DND-41 (cell line): ENCODE measurements at regions not wholly inside any gene's neighbourhood (a gene's known extent, or its start where the extent isn't known, plus 50 kb on each side); places are given as distances from the start of the nearest gene placed in this dataset.

Source experiments
- ATAC-seq: fragments of 200-7000 bp; cut with Tn5 transposase; 3 replicates; pipeline ENCODE4 v1.9.1; 2021; ENCODE audit warnings: low read depth; ENCODE audit not compliant: insufficient read depth
- DNase-seq: peaks from one replicate; pipeline ENCODE4 v3.0.0-alpha.2; 2020
- H2AFZ ChIP-seq: 2 replicates; pipeline ENCODE4 v1.6.0; 2012; ENCODE audit warnings: low read depth, low read length
- H3K27ac ChIP-seq: 2 replicates; pipeline ENCODE4 v1.5.1; 2012; ENCODE audit warnings: low read length, inconsistent platforms
- H3K27me3 ChIP-seq: fragments of 200-600 bp; sonication (generic); 2 replicates; pipeline ENCODE4 v1.6.0; 2012; ENCODE audit warnings: low read length, mild to moderate bottlenecking, inconsistent platforms; ENCODE audit not compliant: insufficient read depth, poor library complexity
- H3K36me3 ChIP-seq: 2 replicates; pipeline ENCODE4 v1.5.1; 2012; ENCODE audit warnings: low read length, inconsistent platforms; ENCODE audit not compliant: insufficient read depth
- H3K4me1 ChIP-seq: 2 replicates; pipeline ENCODE4 v1.5.1; 2012; ENCODE audit warnings: mild to moderate bottlenecking, low read length; ENCODE audit not compliant: insufficient read depth
- H3K4me2 ChIP-seq: 2 replicates; pipeline ENCODE4 v1.6.0; 2012; ENCODE audit warnings: mild to moderate bottlenecking, moderate library complexity, low read length, inconsistent platforms; ENCODE audit not compliant: insufficient read depth
- H3K4me3 ChIP-seq, 2 experiments: fragments of 200-600 bp in 1 of 2; shearing (Covaris generic) in 1 of 2; 2 replicates each; pipeline ENCODE4 v1.5.1; 2012 to 2016; ENCODE audit warnings: inconsistent platforms in 2 of 2, low read length in 2 of 2, mild to moderate bottlenecking in 2 of 2, low read depth in 1 of 2, moderate library complexity in 1 of 2
- H3K79me2 ChIP-seq: 2 replicates; pipeline ENCODE4 v1.6.0; 2012; ENCODE audit warnings: low read length, inconsistent platforms; ENCODE audit not compliant: insufficient read depth
- H3K9ac ChIP-seq: 2 replicates; pipeline ENCODE4 v1.6.0; 2012; ENCODE audit warnings: low read depth, mild to moderate bottlenecking, inconsistent platforms, low read length, moderate library complexity
- H3K9me3 ChIP-seq: 2 replicates; pipeline ENCODE4 v1.5.1; 2012; ENCODE audit warnings: low read length, moderate library complexity, mild to moderate bottlenecking, inconsistent platforms; ENCODE audit not compliant: insufficient read depth, severe bottlenecking
- H4K20me1 ChIP-seq: 2 replicates; pipeline ENCODE4 v1.6.0; 2012; ENCODE audit warnings: low read length; ENCODE audit not compliant: insufficient read depth
- CTCF ChIP-seq: IDR thresholded peaks from 2 replicates; pipeline ENCODE4 v1.5.1; 2012; ENCODE audit warnings: borderline replicate concordance, low read length, moderate library complexity, mild to moderate bottlenecking; ENCODE audit not compliant: poor library complexity, severe bottlenecking; ENCODE audit errors: extremely low read depth
- EZH2 ChIP-seq: IDR thresholded peaks from 3 replicates; pipeline ENCODE4 v1.6.1; 2012; ENCODE audit warnings: borderline replicate concordance, low read depth, mild to moderate bottlenecking, moderate library complexity, low read length, inconsistent platforms; ENCODE audit not compliant: severe bottlenecking

GRCh38 chr15:77853910-77854309 is 221.2 kb upstream of the LINGO1 start:
- no peaks in the 10 kb centered on the region for H3K9me3 ChIP-seq
- TF ChIP-seq EZH2, result no peak
- TF ChIP-seq CTCF, result no peak
- no peak overlapping the region for H3K4me3 ChIP-seq
- no peak overlapping the region for H3K4me2 ChIP-seq
- H4K20me1 ChIP-seq, result no peaks in the 10 kb centered on the region
- H3K79me2 ChIP-seq, result no peaks in the 10 kb centered on the region
- ATAC-seq (no peak), DNase-seq (no peak)
- H3K27ac ChIP-seq, result no peak overlapping the region
- no peak overlapping the region for H3K9ac ChIP-seq
- H3K4me1 ChIP-seq, result no peaks in the 10 kb centered on the region
- no peak overlapping the region for H2AFZ ChIP-seq
- no peaks in the 10 kb centered on the region for H3K36me3 ChIP-seq
- peaks cover 6% of the 10 kb centered on the region for H3K27me3 ChIP-seq

- H3K27ac ChIP-seq, result no peak overlapping the region
- no peak overlapping the region for H3K4me2 ChIP-seq
- no peak overlapping the region for H3K9ac ChIP-seq
- H3K9me3 ChIP-seq, result no peaks in the 10 kb centered on the region
- H3K36me3 ChIP-seq, result no peaks in the 10 kb centered on the region
- DNase-seq (no peak), ATAC-seq (no peak)
- H3K4me3 ChIP-seq, result no peak overlapping the region
- H3K27me3 ChIP-seq, result peaks cover 9% of the 10 kb centered on the region
- H2AFZ ChIP-seq, result no peak overlapping the region
- TF ChIP-seq CTCF (no peak), EZH2 (no peak)
- H3K79me2 ChIP-seq, result no peaks in the 10 kb centered on the region
- H4K20me1 ChIP-seq, result no peaks in the 10 kb centered on the region
- no peaks in the 10 kb centered on the region for H3K4me1 ChIP-seq
Observed at GRCh38 chr15:77853008-77853328, 220.3 kb upstream of the LINGO1 start.

- Histone ChIP-seq H3K4me3 (no peak overlapping the region), H3K36me3 (no peaks in the 10 kb centered on the region), H2AFZ (no peak overlapping the region), H3K4me2 (no peak overlapping the region), H3K9ac (no peak overlapping the region), H3K9me3 (no peaks in the 10 kb centered on the region), H3K27ac (no peak overlapping the region), H3K4me1 (no peaks in the 10 kb centered on the region), H4K20me1 (no peaks in the 10 kb centered on the region), H3K27me3 (peaks cover 9% of the 10 kb centered on the region), H3K79me2 (no peaks in the 10 kb centered on the region)
- no peak for DNase-seq
- no peak for TF ChIP-seq EZH2
- no peak for TF ChIP-seq CTCF
- ATAC-seq, result no peak
Observed at GRCh38 chr15:77852241-77853007, 219.7 kb upstream of the LINGO1 start.
